MCF 10A (cell line): ENCODE measurements at regions not wholly inside any gene's neighbourhood (a gene's known extent, or its start where the extent isn't known, plus 50 kb on each side); places are given as distances from the start of the nearest gene placed in this dataset.

Source experiments
- BruUV-seq: library from RNA; stranded (reverse); fragments of 400-500 nt; replicated peaks from 2 replicates; lab custom pipeline; 2021; lab: Mats Ljungman, UMichigan
- CTCF ChIA-PET: fragments of 300-600 bp; sonication (Branson Sonifier 250); formaldehyde crosslinking; extraction: SDS; loops from one replicate; lab custom pipeline; 2021; ENCODE audit warnings: antibody characterized with exemption, inconsistent platforms; lab: Yijun Ruan, JAX
- POLR2A ChIA-PET: fragments of 300-600, 350-650 bp; sonication (Branson Sonifier 250); formaldehyde crosslinking; extraction: SDS; loops from one replicate; lab custom pipeline; 2020; ENCODE audit warnings: antibody characterized with exemption, inconsistent platforms; lab: Yijun Ruan, JAX
- DNase-seq: peaks from one replicate; pipeline ENCODE4 v3.0.0-alpha.2; 2018; ENCODE audit not compliant: unreplicated experiment
- H3K27ac Mint-ChIP-seq: one replicate; pipeline ENCODE4 v1.8.0; 2022; ENCODE audit warnings: mild to moderate bottlenecking, low read depth, mixed read lengths; ENCODE audit not compliant: unreplicated experiment
- H3K27me3 Mint-ChIP-seq: one replicate; pipeline ENCODE4 v1.8.0; 2022; ENCODE audit warnings: mixed read lengths; ENCODE audit not compliant: insufficient read depth, unreplicated experiment
- H3K36me3 Mint-ChIP-seq: one replicate; pipeline ENCODE4 v1.8.0; 2022; ENCODE audit warnings: mild to moderate bottlenecking, moderate library complexity, mixed read lengths; ENCODE audit not compliant: insufficient read depth, unreplicated experiment
- H3K4me1 Mint-ChIP-seq: one replicate; pipeline ENCODE4 v1.8.0; 2022; ENCODE audit warnings: mixed read lengths; ENCODE audit not compliant: insufficient read depth, unreplicated experiment
- H3K4me3 Mint-ChIP-seq: one replicate; pipeline ENCODE4 v1.8.0; 2022; ENCODE audit warnings: mild to moderate bottlenecking, moderate library complexity, mixed read lengths; ENCODE audit not compliant: unreplicated experiment
- H3K9me3 Mint-ChIP-seq: one replicate; pipeline ENCODE4 v1.8.0; 2022; ENCODE audit warnings: mixed read lengths; ENCODE audit not compliant: unreplicated experiment
- intact Hi-C: fragments of 100-400 bp; cut with micrococcal nuclease; formaldehyde crosslinking; loops from 2 replicates; pipeline ENCODE4 v1.14.1; 2022
- TF ChIP-seq, protein P1 (sequence below): fragments of 200-600 bp; IDR thresholded peaks from one replicate; pipeline ENCODE4 v1.8.0; 2022; ENCODE audit warnings: antibody characterized with exemption, mild to moderate bottlenecking; ENCODE audit not compliant: unreplicated experiment

DNA sequence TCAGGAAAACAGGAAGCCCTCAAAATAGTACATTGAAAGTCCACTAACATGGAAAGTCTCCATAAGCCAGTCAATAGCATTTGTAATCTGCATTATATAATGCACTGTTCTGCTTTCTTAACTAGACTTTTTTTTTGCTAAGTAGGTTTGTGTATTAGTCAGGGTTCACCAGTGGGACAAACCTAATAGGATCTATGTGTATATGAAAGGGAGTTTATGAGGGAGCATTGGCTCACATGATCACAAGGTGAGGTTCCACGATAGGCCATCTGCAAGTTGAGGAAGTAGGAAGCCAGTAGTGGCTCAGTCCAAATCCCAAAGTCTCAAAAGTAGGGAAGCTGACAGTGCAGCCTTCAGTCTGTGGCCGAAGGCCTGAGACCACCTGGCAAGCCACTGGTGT is 116.0 kb downstream of the MXRA5 start:
- CTCF ChIA-PET: no interaction called here
- Mint-ChIP-seq H3K4me1 (no peaks in the 10 kb centered on the region), H3K36me3 (peaks cover 6% of the 10 kb centered on the region), H3K9me3 (no peaks in the 10 kb centered on the region), H3K27me3 (no peaks in the 10 kb centered on the region), H3K4me3 (no peak overlapping the region), H3K27ac (no peak overlapping the region)
- intact Hi-C loops: no loop called here
- POLR2A ChIA-PET: no interaction called here
- DNase-seq: no peak
- BruUV-seq: no TSS peak
- TF ChIP-seq, protein P1, sequence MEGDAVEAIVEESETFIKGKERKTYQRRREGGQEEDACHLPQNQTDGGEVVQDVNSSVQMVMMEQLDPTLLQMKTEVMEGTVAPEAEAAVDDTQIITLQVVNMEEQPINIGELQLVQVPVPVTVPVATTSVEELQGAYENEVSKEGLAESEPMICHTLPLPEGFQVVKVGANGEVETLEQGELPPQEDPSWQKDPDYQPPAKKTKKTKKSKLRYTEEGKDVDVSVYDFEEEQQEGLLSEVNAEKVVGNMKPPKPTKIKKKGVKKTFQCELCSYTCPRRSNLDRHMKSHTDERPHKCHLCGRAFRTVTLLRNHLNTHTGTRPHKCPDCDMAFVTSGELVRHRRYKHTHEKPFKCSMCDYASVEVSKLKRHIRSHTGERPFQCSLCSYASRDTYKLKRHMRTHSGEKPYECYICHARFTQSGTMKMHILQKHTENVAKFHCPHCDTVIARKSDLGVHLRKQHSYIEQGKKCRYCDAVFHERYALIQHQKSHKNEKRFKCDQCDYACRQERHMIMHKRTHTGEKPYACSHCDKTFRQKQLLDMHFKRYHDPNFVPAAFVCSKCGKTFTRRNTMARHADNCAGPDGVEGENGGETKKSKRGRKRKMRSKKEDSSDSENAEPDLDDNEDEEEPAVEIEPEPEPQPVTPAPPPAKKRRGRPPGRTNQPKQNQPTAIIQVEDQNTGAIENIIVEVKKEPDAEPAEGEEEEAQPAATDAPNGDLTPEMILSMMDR: no peak

DNA sequence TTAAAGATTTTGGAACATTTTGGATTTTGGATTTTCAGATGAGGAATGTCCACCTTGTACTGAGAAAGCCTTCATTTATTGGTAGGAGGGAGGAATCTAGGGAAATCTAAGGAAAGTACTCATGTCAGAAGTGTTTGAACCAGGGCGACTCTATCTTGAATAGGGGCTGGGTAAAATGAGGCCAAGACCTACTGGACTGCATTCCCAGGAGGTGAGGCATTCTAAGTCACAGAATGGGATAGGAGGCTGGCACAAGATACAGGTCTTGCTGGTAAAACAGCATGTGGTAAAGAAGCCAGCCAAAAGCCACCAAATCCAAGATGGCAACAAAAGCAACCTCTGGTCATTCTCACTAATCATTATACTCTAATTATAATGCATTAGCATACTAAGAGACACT is 118.9 kb downstream of the MXRA5 start:
- no peaks in the 10 kb centered on the region for H3K27me3 Mint-ChIP-seq
- H3K4me3 Mint-ChIP-seq: no peak overlapping the region
- CTCF ChIA-PET: no interaction called here
- H3K9me3 Mint-ChIP-seq: no peaks in the 10 kb centered on the region
- TF ChIP-seq, protein P1: no peak
- POLR2A ChIA-PET: no interaction called here
- DNase-seq: no peak
- H3K4me1 Mint-ChIP-seq: no peaks in the 10 kb centered on the region
- BruUV-seq: no TSS peak
- H3K27ac Mint-ChIP-seq: no peak overlapping the region
- intact Hi-C loops: no loop called here
- H3K36me3 Mint-ChIP-seq: peaks cover 6% of the 10 kb centered on the region

DNA sequence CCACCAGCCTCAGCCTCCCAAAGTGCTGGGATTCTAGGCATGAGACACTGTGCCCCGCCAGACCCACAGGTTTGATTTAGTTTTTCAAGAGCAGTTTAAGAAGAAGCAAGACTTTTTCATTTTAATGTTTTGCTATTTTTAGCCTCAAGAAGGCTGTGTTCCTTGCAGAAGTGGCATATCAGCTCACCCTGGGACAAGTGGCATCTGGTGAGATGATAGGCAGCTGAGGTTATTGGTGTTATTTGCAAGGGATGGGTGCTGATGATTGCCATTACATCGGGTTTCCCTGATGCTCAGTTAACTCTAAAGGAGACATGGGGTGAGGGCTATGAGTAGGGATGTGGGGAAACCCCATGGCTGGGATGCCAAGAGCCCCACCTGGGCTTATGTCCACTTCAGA is 120.4 kb downstream of the MXRA5 start:
- CTCF ChIA-PET: no interaction called here
- intact Hi-C loops: no loop called here

DNA sequence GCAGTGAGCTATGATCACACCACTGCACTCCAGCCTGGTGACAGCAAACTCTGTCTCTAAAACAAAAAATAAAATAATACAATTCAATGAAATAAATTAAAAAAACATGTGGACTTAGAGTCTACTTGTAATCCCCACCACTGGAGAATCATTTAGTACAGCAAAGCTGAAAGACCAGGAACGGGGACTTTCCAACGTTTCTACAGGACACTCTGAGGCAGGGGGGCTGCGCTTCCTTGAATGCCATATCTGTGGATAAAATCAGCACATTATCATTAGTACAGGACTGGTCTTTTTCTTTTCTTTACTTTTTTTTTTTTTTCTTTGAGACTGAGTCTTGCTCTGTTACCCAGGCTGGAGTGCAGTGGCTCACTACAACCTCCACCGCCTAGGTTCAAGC is 124.8 kb downstream of the MXRA5 start:
- POLR2A ChIA-PET: no interaction called here
- intact Hi-C loops: no loop called here
- no peak overlapping the region for H3K27ac Mint-ChIP-seq
- BruUV-seq: no TSS peak
- H3K9me3 Mint-ChIP-seq: peaks cover 8% of the 10 kb centered on the region
- CTCF ChIA-PET: no interaction called here
- no peaks in the 10 kb centered on the region for H3K36me3 Mint-ChIP-seq
- H3K4me1 Mint-ChIP-seq: no peaks in the 10 kb centered on the region
- DNase-seq: no peak
- H3K27me3 Mint-ChIP-seq: peaks cover 40% of the 10 kb centered on the region
- TF ChIP-seq, protein P1: no peak
- no peak overlapping the region for H3K4me3 Mint-ChIP-seq

More for the DNA sequence above, 120.4 kb downstream of the MXRA5 start:
- Mint-ChIP-seq H3K27me3 (peaks cover under 1% of the 10 kb centered on the region), H3K4me3 (no peak overlapping the region), H3K27ac (no peak overlapping the region), H3K9me3 (no peaks in the 10 kb centered on the region), H3K4me1 (no peaks in the 10 kb centered on the region), H3K36me3 (peaks cover 6% of the 10 kb centered on the region)
- TF ChIP-seq, protein P1: no peak
- BruUV-seq: no TSS peak
- DNase-seq: no peak
- POLR2A ChIA-PET: no interaction called here
